ENCODE measurements at regions not wholly inside any gene's neighbourhood (a gene's known extent, or its start where the extent isn't known, plus 50 kb on each side); places are given as distances from the start of the nearest gene placed in this dataset.

DNA sequence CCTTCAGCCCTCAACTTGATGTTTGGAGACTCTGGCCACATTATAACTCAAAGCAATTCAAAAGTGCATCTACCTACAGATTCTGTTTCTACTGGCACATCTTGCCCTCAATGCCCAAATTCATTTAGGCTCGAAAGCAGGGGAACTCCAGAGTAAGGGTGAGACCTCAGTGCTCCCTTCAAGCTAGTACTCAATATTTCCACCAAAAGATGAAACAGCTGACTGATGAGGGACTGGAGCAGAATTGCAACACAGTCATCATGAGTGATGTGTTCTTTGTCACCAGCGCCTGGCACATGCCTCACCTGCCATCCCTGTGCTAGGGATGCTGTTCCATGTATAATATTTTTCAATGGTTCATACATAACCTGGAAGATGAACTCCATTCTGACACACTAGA, 247.3 kb downstream of the DSEL start:
- no peak overlapping the region for H3K27ac ChIP-seq (ENCODE audit: low read depth, low read length, severe bottlenecking)
- 78 to 100% methylated on average over 1 to 2 of the region's 2 CpGs for WGBS, 2 experiments (ENCODE audit: insufficient coverage in 2 of 2)
- H3K36me3 ChIP-seq (ENCODE audit: control insufficient read depth, insufficient read depth, low read length): no peaks in the 10 kb centered on the region
- H3K4me1 ChIP-seq (ENCODE audit: control insufficient read depth, insufficient read depth, low read length, poor library complexity, severe bottlenecking): peaks cover 9% of the 10 kb centered on the region
- H3K4me3 ChIP-seq (ENCODE audit: extremely low read depth, insufficient read depth, low read length, poor library complexity, severe bottlenecking): no peak overlapping the region
- no peaks in the 10 kb centered on the region for H3K9me3 ChIP-seq (ENCODE audit: control insufficient read depth, low read length)

DNA sequence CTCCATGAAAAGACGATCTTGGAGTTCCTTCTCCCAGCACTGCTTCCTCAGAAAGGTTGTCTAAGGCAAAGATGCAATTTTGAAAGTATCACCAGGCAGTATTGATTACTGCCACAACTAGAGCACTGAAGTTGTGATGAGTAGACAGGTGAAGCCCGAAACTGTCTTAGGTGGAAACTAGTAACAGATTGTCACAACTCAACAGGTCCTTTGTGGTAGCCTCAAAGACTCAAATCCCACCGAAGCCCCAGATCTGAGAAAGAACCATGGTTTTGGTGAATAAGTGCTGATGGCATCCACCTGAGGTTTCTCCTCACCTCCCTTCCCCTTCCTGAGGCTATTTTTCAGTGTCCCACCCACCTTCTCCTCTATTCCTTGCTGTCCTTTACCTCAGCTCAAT, 248.0 kb downstream of the DSEL start:
- 100% methylated on average over 1 of the region's 3 CpGs; no CpG with 5 or more reads in 1 of the 2 experiments for WGBS, 2 experiments (ENCODE audit: insufficient coverage in 2 of 2)
- Histone ChIP-seq H3K4me3 (ENCODE audit: extremely low read depth, insufficient read depth, low read length, poor library complexity, severe bottlenecking) (no peak overlapping the region), H3K36me3 (ENCODE audit: control insufficient read depth, insufficient read depth, low read length) (no peaks in the 10 kb centered on the region), H3K4me1 (ENCODE audit: control insufficient read depth, insufficient read depth, low read length, poor library complexity, severe bottlenecking) (peaks cover 9% of the 10 kb centered on the region), H3K27ac (ENCODE audit: low read depth, low read length, severe bottlenecking) (no peak overlapping the region), H3K9me3 (ENCODE audit: control insufficient read depth, low read length) (no peaks in the 10 kb centered on the region)

DNA sequence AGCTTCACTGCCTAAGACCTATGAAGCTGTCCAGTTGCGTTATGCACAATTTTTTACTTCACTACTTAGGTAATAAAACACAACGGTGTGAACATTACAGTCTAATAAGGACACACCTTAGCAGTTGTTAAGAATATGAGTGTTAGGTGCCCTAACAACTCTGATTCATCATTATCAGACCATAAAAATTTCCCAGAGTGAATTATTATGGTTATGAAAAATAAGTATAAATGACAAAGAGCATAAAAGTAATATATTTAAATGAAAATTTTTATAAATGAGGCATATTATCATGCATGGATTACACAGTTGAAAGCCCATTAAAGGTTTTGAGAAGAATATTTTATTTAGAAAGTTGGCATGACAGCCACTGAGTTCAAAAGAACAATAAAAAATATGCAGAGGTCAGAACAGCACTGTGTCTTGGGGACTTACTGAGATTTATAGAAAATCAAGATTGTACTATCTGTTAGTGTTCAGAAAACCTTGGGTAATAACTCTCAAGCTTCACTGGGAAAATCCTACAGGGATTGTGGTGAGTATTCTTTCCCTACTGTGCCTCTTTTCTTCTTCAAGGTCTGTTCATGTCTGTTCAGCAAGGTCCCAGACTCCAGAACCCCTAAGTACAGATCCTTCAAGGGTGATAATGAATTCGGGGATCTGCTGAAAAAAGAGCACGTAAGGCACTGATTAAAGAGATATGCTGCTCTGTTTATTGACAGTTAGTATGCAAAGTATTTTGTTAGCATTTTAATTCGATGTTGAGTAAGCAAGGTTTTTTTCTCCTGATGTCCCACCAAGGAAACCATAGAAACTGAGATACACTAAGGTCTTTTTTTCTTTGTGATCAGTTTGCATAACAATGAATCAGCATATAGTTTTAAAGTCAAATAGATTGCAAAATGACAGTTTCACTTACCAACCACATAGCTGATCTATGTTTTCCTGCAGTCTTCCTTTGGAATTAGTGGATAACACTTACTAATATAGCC, 250.0 kb downstream of the DSEL start:
- H3K9me3 ChIP-seq (ENCODE audit: control insufficient read depth, low read length): no peaks in the 10 kb centered on the region
- 20 to 50% methylated on average over 1 to 2 of the region's 5 CpGs for WGBS, 2 experiments (ENCODE audit: insufficient coverage in 2 of 2)
- H3K4me1 ChIP-seq (ENCODE audit: control insufficient read depth, insufficient read depth, low read length, poor library complexity, severe bottlenecking): peaks cover 15% of the 10 kb centered on the region
- no peak overlapping the region for H3K4me3 ChIP-seq (ENCODE audit: extremely low read depth, insufficient read depth, low read length, poor library complexity, severe bottlenecking)
- no peak overlapping the region for H3K27ac ChIP-seq (ENCODE audit: low read depth, low read length, severe bottlenecking)
- no peaks in the 10 kb centered on the region for H3K36me3 ChIP-seq (ENCODE audit: control insufficient read depth, insufficient read depth, low read length)

DNA sequence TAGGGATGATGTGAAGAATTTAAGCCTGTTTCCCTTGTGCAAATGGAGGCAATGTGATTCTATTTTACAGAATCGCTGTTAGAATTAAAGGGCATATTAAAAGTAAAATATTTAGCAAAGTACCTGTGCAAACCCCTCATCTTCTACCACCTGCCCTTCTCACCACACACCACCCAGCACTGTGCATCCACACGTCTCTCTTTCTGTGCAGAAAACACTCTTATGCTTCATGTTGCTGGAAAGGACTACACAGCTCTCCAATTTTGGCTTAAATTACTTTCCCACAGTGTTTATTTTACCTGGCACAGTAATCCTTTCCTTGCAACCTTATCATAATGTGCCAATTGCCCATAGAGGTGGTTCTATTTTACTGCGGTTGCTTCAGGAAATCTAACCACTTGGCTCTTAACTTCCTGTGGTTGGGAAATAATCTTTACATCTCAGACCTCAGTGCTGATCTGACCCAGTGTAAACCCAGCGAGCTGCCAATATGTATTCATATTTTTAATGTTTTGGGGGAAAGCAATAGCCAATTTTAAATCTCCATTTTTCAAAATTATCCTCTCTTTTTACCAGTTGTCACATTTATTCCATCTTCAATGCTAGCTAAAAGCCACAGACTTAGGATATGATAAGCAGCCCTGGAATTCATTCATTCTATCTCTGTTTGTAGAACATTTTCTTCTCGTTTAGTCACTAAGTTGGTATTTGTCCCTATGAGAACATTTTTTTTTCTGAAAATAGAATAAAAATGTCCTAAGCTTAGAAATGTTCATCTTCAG, 250.9 kb downstream of the DSEL start:
- Histone ChIP-seq H3K4me3 (ENCODE audit: extremely low read depth, insufficient read depth, low read length, poor library complexity, severe bottlenecking) (no peak overlapping the region), H3K27ac (ENCODE audit: low read depth, low read length, severe bottlenecking) (no peak overlapping the region)
- WGBS, 2 experiments (ENCODE audit: insufficient coverage in 2 of 2): 88% methylated on average over 1 of the region's 5 CpGs; no CpG with 5 or more reads in 1 of the 2 experiments

DNA sequence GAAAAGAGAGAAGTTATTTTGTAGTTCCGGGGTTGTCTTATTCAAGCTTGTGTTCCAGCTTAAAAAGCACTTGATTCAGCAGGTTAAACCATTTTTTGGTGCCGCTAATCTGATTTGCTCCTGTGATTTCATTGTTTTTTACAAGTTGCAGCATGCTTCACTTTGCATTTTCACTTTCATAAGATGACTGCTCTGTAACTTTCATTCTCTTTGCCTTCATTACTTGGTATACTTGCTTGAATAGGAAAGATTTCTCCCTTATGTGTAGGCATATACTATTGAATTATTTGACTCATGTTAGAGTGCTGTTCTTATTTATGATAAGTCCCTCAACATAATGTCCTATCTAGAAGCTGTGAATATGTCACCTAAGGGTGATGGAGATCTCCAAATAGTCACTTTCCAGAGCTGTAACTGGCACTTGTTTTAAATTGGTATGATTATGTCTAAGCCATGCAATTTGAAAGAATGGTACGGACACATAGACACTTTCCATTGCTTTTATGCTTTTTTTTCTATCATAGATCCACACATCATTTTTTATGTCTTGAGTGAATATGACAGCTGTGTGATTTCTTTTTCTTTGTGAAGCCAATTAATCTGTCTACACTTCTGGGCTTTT, 254.5 kb downstream of the DSEL start:
- no peak overlapping the region for H3K27ac ChIP-seq (ENCODE audit: low read depth, low read length, severe bottlenecking)

More for the DNA sequence above, 250.9 kb downstream of the DSEL start:
- H3K36me3 ChIP-seq (ENCODE audit: control insufficient read depth, insufficient read depth, low read length): no peaks in the 10 kb centered on the region
- peaks cover 15% of the 10 kb centered on the region for H3K4me1 ChIP-seq (ENCODE audit: control insufficient read depth, insufficient read depth, low read length, poor library complexity, severe bottlenecking)
- H3K9me3 ChIP-seq (ENCODE audit: control insufficient read depth, low read length): no peaks in the 10 kb centered on the region

DNA sequence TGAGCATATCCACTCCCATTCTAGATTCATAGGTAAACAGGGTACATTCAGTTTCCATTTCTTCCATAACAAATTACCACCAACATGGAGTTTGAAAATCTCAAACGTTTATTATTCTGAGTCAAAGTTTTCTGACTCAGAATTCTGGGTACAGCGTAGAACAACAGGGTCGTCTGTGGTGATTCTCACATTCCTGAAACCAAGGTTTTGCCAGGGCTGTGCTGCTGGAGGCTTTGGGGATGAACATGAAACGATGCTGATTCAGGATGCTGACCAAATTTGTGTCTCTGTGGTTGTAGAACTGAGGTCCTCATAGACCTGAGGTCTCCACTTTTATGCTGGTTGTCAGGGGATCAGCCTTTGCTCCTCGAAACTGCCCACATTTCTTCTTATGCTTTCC, 255.7 kb downstream of the DSEL start:
- no peaks in the 10 kb centered on the region for H3K36me3 ChIP-seq (ENCODE audit: control insufficient read depth, insufficient read depth, low read length)
- H3K4me1 ChIP-seq (ENCODE audit: control insufficient read depth, insufficient read depth, low read length, poor library complexity, severe bottlenecking): peaks cover 11% of the 10 kb centered on the region
- H3K9me3 ChIP-seq (ENCODE audit: control insufficient read depth, low read length): no peaks in the 10 kb centered on the region
- WGBS, 2 experiments (ENCODE audit: insufficient coverage in 2 of 2): 90 to 96% methylated on average over 4 to 5 of the region's 5 CpGs
- H3K27ac ChIP-seq (ENCODE audit: low read depth, low read length, severe bottlenecking): no peak overlapping the region
- H3K4me3 ChIP-seq (ENCODE audit: extremely low read depth, insufficient read depth, low read length, poor library complexity, severe bottlenecking): no peak overlapping the region

More for the DNA sequence above, 254.5 kb downstream of the DSEL start:
- peaks cover 15% of the 10 kb centered on the region for H3K4me1 ChIP-seq (ENCODE audit: control insufficient read depth, insufficient read depth, low read length, poor library complexity, severe bottlenecking)
- H3K36me3 ChIP-seq (ENCODE audit: control insufficient read depth, insufficient read depth, low read length): no peaks in the 10 kb centered on the region
- H3K9me3 ChIP-seq (ENCODE audit: control insufficient read depth, low read length): no peaks in the 10 kb centered on the region
- WGBS, 2 experiments (ENCODE audit: insufficient coverage in 2 of 2): 80 to 90% methylated on average over 2 of the region's 3 CpGs
- no peak overlapping the region for H3K4me3 ChIP-seq (ENCODE audit: extremely low read depth, insufficient read depth, low read length, poor library complexity, severe bottlenecking)

- Histone ChIP-seq H3K36me3 (ENCODE audit: control insufficient read depth, insufficient read depth, low read length) (no peaks in the 10 kb centered on the region), H3K27ac (ENCODE audit: low read depth, low read length, severe bottlenecking) (no peak overlapping the region), H3K4me3 (ENCODE audit: extremely low read depth, insufficient read depth, low read length, poor library complexity, severe bottlenecking) (no peak overlapping the region), H3K9me3 (ENCODE audit: control insufficient read depth, low read length) (no peaks in the 10 kb centered on the region), H3K4me1 (ENCODE audit: control insufficient read depth, insufficient read depth, low read length, poor library complexity, severe bottlenecking) (no peaks in the 10 kb centered on the region)
- 85 to 94% methylated on average over 2 to 4 of the region's 9 CpGs for WGBS, 2 experiments (ENCODE audit: insufficient coverage in 2 of 2)
Observed at GRCh38 chr18:67250776-67251424, 265.6 kb downstream of the DSEL start.

DNA sequence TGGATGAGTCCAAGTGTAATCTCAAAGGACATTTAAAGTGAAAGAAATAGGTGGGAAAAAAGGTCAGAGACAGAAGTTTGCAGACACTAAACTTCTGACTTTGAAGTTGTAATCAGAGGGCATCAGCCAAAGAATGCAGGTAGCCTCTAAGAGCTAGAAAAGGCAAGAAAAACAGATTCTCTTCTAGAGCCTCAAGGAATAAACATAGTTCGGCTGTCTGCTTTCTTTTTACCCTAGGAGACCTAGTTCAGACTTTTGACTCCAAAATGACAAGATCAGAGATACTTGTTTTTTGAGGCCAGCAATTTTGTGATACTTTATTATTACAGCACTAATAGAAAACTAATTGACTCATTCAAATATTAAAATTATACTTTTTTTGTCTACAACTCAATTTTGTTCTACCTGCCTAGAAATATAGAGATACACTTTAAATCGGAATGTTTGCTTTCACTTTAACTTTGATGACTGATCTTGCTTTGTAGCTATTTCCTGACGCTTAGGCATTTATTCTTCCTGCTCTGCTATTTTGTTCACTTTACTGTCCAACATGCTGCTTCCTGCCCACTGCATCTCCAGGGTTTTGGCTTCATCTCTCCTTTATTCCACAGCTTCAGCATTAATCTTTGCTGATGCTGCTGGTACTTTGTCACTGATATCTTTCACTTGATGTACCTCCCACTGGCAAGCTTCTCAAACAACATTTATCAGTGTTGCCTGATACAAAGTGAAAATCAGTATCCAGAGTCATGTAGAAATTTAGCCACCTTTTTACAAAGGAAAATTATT, 272.5 kb downstream of the DSEL start:
- no peak overlapping the region for H3K4me3 ChIP-seq (ENCODE audit: extremely low read depth, insufficient read depth, low read length, poor library complexity, severe bottlenecking)
- no peaks in the 10 kb centered on the region for H3K36me3 ChIP-seq (ENCODE audit: control insufficient read depth, insufficient read depth, low read length)
- no peaks in the 10 kb centered on the region for H3K4me1 ChIP-seq (ENCODE audit: control insufficient read depth, insufficient read depth, low read length, poor library complexity, severe bottlenecking)
- 72 to 75% methylated on average over 3 of the region's 3 CpGs for WGBS, 2 experiments (ENCODE audit: insufficient coverage in 2 of 2)
- H3K27ac ChIP-seq (ENCODE audit: low read depth, low read length, severe bottlenecking): no peak overlapping the region
- H3K9me3 ChIP-seq (ENCODE audit: control insufficient read depth, low read length): no peaks in the 10 kb centered on the region

- Histone ChIP-seq H3K4me3 (ENCODE audit: extremely low read depth, insufficient read depth, low read length, poor library complexity, severe bottlenecking) (no peak overlapping the region), H3K4me1 (ENCODE audit: control insufficient read depth, insufficient read depth, low read length, poor library complexity, severe bottlenecking) (no peaks in the 10 kb centered on the region), H3K36me3 (ENCODE audit: control insufficient read depth, insufficient read depth, low read length) (no peaks in the 10 kb centered on the region), H3K27ac (ENCODE audit: low read depth, low read length, severe bottlenecking) (no peak overlapping the region), H3K9me3 (ENCODE audit: control insufficient read depth, low read length) (no peaks in the 10 kb centered on the region)
- WGBS, 2 experiments (ENCODE audit: insufficient coverage in 2 of 2): 100% methylated on average over 1 of the region's 3 CpGs
Observed at GRCh38 chr18:67242001-67242400, 274.5 kb downstream of the DSEL start.
